HG02884 (cell line): ENCODE measurements at regions not wholly inside any gene's neighbourhood (a gene's known extent, or its start where the extent isn't known, plus 50 kb on each side); places are given as distances from the start of the nearest gene placed in this dataset.

Experiments
- ATAC-seq: cut with Tn5 transposase; IDR thresholded peaks from one replicate; pipeline ENCODE4 v1.9.1; 2021; ENCODE audit warnings: mild to moderate bottlenecking, moderate library complexity; ENCODE audit not compliant: unreplicated experiment

GRCh38 chr20:60906555-60906954, 345.5 kb upstream of the CDH4 start:
- ATAC-seq, result no peak

- ATAC-seq, result no peak
Observed at GRCh38 chr20:60913298-60913697, 338.8 kb upstream of the CDH4 start.

- no peak for ATAC-seq
Observed at GRCh38 chr20:60921022-60921622, 330.9 kb upstream of the CDH4 start.

GRCh38 chr20:60926831-60927230, 325.2 kb upstream of the CDH4 start:
- no peak for ATAC-seq

GRCh38 chr20:60928341-60928740, 323.7 kb upstream of the CDH4 start:
- ATAC-seq, result no peak

- no peak for ATAC-seq
Observed at GRCh38 chr20:60930023-60930790, 321.9 kb upstream of the CDH4 start.

GRCh38 chr20:60931696-60932095, 320.4 kb upstream of the CDH4 start:
- no peak for ATAC-seq

GRCh38 chr20:60934724-60935123, 317.3 kb upstream of the CDH4 start:
- no peak for ATAC-seq

GRCh38 chr20:60935971-60936370, 316.1 kb upstream of the CDH4 start:
- ATAC-seq, result no peak

- ATAC-seq, result no peak
Observed at GRCh38 chr20:60937585-60937984, 314.5 kb upstream of the CDH4 start.

GRCh38 chr20:60941379-60941778, 310.7 kb upstream of the CDH4 start:
- no peak for ATAC-seq

- ATAC-seq, result no peak
Observed at GRCh38 chr20:60947819-60948218, 304.2 kb upstream of the CDH4 start.

- ATAC-seq, result no peak
Observed at GRCh38 chr20:60948224-60948623, 303.8 kb upstream of the CDH4 start.

- no peak for ATAC-seq
Observed at GRCh38 chr20:60950561-60950960, 301.5 kb upstream of the CDH4 start.

GRCh38 chr20:60950974-60951373, 301.1 kb upstream of the CDH4 start:
- no peak for ATAC-seq

GRCh38 chr20:60952861-60953260, 299.2 kb upstream of the CDH4 start:
- no peak for ATAC-seq

GRCh38 chr20:60953321-60953720, 298.7 kb upstream of the CDH4 start:
- ATAC-seq, result no peak

GRCh38 chr20:60955706-60956105, 296.4 kb upstream of the CDH4 start:
- no peak for ATAC-seq

GRCh38 chr20:60956194-60956593, 295.9 kb upstream of the CDH4 start:
- no peak for ATAC-seq

- no peak for ATAC-seq
Observed at GRCh38 chr20:60957621-60958020, 294.4 kb upstream of the CDH4 start.

- no peak for ATAC-seq
Observed at GRCh38 chr20:60959971-60960370, 292.1 kb upstream of the CDH4 start.

- ATAC-seq, result no peak
Observed at GRCh38 chr20:60960500-60960899, 291.6 kb upstream of the CDH4 start.

GRCh38 chr20:60961551-60961950, 290.5 kb upstream of the CDH4 start:
- ATAC-seq, result no peak
